ENCODE measurements at regions not wholly inside any gene's neighbourhood (a gene's known extent, or its start where the extent isn't known, plus 50 kb on each side); places are given as distances from the start of the nearest gene placed in this dataset.

DNA sequence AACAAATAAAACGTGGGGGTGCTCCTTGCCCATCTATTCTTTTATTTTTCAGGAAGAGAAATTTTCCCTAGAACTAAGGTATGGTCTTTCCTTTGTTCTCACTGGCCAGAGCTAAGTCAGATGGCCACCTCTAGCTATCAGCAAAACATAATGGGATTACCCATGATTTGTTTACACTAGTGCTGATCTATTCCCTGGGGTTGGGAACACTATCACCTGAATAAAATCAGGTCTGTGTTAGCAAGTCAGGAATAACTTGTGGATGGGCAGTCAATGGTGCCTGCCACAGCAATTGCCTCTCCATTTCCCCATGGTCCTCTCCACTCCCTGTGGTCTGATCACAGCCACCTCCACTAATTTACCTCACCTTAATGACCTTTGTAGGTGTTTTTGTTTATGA is 181.7 kb upstream of the CADPS start:
- Histone ChIP-seq H3K79me2 (ENCODE audit: insufficient read depth, low read length) (no peaks in the 10 kb centered on the region), H3K4me2 (ENCODE audit: insufficient read depth, low read length) (no peak overlapping the region), H3K4me1 (ENCODE audit: insufficient read depth, low read length) (no peaks in the 10 kb centered on the region), H3K4me3 (ENCODE audit: insufficient read depth, low read length) (no peak overlapping the region), H3K27ac (ENCODE audit: low read depth, low read length) (no peak overlapping the region), H3K27me3 (ENCODE audit: insufficient read depth, low read length) (no peaks in the 10 kb centered on the region), H3K36me3 (ENCODE audit: insufficient read depth, low read length) (no peaks in the 10 kb centered on the region), H3K9me3 (ENCODE audit: low read depth, low read length) (no peaks in the 10 kb centered on the region), H2AFZ (ENCODE audit: low read length) (no peak overlapping the region), H4K20me1 (ENCODE audit: insufficient read depth, low read length) (no peaks in the 10 kb centered on the region)
- no peak for DNase-seq (ENCODE audit: insufficient read length, low spot score, missing footprints)
- TF ChIP-seq, protein P1, sequence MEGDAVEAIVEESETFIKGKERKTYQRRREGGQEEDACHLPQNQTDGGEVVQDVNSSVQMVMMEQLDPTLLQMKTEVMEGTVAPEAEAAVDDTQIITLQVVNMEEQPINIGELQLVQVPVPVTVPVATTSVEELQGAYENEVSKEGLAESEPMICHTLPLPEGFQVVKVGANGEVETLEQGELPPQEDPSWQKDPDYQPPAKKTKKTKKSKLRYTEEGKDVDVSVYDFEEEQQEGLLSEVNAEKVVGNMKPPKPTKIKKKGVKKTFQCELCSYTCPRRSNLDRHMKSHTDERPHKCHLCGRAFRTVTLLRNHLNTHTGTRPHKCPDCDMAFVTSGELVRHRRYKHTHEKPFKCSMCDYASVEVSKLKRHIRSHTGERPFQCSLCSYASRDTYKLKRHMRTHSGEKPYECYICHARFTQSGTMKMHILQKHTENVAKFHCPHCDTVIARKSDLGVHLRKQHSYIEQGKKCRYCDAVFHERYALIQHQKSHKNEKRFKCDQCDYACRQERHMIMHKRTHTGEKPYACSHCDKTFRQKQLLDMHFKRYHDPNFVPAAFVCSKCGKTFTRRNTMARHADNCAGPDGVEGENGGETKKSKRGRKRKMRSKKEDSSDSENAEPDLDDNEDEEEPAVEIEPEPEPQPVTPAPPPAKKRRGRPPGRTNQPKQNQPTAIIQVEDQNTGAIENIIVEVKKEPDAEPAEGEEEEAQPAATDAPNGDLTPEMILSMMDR (IDR thresholded peaks at IDR 0.05; ENCODE audit: extremely low read depth, low read depth, low read length) = no peak

DNA sequence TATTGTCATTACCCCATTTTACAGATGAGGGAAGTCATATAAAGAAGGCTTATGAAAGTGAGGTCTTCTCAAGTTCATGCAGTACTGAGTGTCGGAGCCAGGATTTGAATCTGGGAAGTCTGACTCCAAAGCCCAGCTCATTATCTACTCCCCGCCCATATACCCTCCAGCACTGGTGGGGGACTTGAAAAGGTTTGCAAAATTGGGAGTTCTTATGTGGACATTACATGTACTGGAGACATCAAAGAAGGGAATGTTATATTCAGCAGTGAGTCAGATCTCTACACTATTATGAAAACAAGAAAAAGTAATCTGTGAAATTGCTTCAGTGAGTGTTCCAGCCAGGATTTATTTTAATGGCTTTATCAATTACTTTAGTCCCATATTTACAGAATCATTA is 185.2 kb upstream of the CADPS start:
- Histone ChIP-seq H3K4me2 (ENCODE audit: insufficient read depth, low read length) (no peak overlapping the region), H3K4me3 (ENCODE audit: insufficient read depth, low read length) (no peak overlapping the region), H3K9me3 (ENCODE audit: low read depth, low read length) (no peaks in the 10 kb centered on the region), H3K79me2 (ENCODE audit: insufficient read depth, low read length) (no peaks in the 10 kb centered on the region), H2AFZ (ENCODE audit: low read length) (no peak overlapping the region), H4K20me1 (ENCODE audit: insufficient read depth, low read length) (no peaks in the 10 kb centered on the region), H3K27ac (ENCODE audit: low read depth, low read length) (no peak overlapping the region), H3K4me1 (ENCODE audit: insufficient read depth, low read length) (no peaks in the 10 kb centered on the region), H3K36me3 (ENCODE audit: insufficient read depth, low read length) (no peaks in the 10 kb centered on the region), H3K27me3 (ENCODE audit: insufficient read depth, low read length) (no peaks in the 10 kb centered on the region)
- TF ChIP-seq, protein P1 (IDR thresholded peaks at IDR 0.05; ENCODE audit: extremely low read depth, low read depth, low read length) = no peak
- DNase-seq (ENCODE audit: insufficient read length, low spot score, missing footprints) = no peak

DNA sequence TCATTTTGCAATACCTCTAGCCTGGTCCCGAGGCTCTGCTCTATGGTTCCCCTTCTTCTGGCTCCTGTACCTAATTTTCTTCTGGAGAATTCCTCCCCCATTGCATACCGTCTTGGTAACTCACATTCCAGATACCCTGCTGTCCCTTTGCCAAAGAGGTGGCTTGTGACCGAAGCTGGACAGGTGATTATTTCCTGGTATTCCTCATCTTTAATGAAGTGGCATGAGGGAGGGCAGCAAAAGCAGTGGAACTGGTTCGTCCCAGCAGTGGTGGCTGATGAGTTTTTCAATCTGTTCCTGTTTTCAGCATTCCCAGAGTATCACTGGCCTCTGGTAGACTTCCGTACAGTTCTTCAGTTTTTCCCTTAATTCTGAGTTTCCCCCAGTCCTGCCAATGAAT is 186.2 kb upstream of the CADPS start:
- H4K20me1 ChIP-seq (ENCODE audit: insufficient read depth, low read length) = no peaks in the 10 kb centered on the region
- H3K27me3 ChIP-seq (ENCODE audit: insufficient read depth, low read length) = no peaks in the 10 kb centered on the region
- DNase-seq (ENCODE audit: insufficient read length, low spot score, missing footprints) = no peak
- H3K9me3 ChIP-seq (ENCODE audit: low read depth, low read length) = no peaks in the 10 kb centered on the region
- no peak overlapping the region for H2AFZ ChIP-seq (ENCODE audit: low read length)
- no peaks in the 10 kb centered on the region for H3K36me3 ChIP-seq (ENCODE audit: insufficient read depth, low read length)
- no peak overlapping the region for H3K27ac ChIP-seq (ENCODE audit: low read depth, low read length)
- no peak overlapping the region for H3K4me3 ChIP-seq (ENCODE audit: insufficient read depth, low read length)
- H3K79me2 ChIP-seq (ENCODE audit: insufficient read depth, low read length) = no peaks in the 10 kb centered on the region
- no peak overlapping the region for H3K4me2 ChIP-seq (ENCODE audit: insufficient read depth, low read length)
- no peaks in the 10 kb centered on the region for H3K4me1 ChIP-seq (ENCODE audit: insufficient read depth, low read length)
- TF ChIP-seq, protein P1 (IDR thresholded peaks at IDR 0.05; ENCODE audit: extremely low read depth, low read depth, low read length) = no peak

DNA sequence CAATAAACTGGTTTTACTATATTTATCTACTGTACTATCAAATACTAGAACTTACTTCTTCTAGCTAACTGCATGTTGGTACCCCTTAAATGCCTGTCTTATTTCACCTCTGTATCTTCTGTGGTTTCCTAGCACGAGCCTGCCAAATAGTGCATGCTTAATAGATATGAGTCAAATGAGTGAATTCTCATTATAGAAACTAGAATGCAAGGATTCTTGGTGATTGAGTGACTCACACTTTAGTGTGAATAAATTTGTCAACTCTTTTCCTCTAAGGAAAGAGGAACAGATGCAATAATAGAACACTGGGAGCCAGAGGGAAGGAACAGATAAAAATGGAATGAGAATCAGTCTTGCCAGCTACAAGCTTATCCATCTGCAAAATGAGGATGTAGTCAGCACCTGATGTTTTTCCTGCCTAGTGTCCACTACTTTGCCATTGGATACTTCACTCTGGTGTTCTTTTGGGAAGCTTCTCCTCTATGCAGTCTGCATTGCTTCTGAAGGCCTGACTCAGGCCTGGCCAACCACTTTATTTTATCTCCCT is 189.1 kb upstream of the CADPS start:
- no peak for DNase-seq (ENCODE audit: insufficient read length, low spot score, missing footprints)
- no peaks in the 10 kb centered on the region for H3K4me1 ChIP-seq (ENCODE audit: insufficient read depth, low read length)
- TF ChIP-seq, protein P1 (IDR thresholded peaks at IDR 0.05; ENCODE audit: extremely low read depth, low read depth, low read length) = no peak
- H3K27ac ChIP-seq (ENCODE audit: low read depth, low read length) = no peak overlapping the region
- H2AFZ ChIP-seq (ENCODE audit: low read length) = no peak overlapping the region
- H3K4me2 ChIP-seq (ENCODE audit: insufficient read depth, low read length) = no peak overlapping the region
- H4K20me1 ChIP-seq (ENCODE audit: insufficient read depth, low read length) = no peaks in the 10 kb centered on the region
- H3K4me3 ChIP-seq (ENCODE audit: insufficient read depth, low read length) = no peak overlapping the region
- H3K79me2 ChIP-seq (ENCODE audit: insufficient read depth, low read length) = no peaks in the 10 kb centered on the region
- no peaks in the 10 kb centered on the region for H3K36me3 ChIP-seq (ENCODE audit: insufficient read depth, low read length)
- no peaks in the 10 kb centered on the region for H3K27me3 ChIP-seq (ENCODE audit: insufficient read depth, low read length)
- no peaks in the 10 kb centered on the region for H3K9me3 ChIP-seq (ENCODE audit: low read depth, low read length)
